Stomach (tissue), 4 donors: ENCODE measurements at regions not wholly inside any gene's neighbourhood (a gene's known extent, or its start where the extent isn't known, plus 50 kb on each side); places are given as distances from the start of the nearest gene placed in this dataset.

Experiments
- CTCF ChIP-seq, 7 experiments: fragments of 450-650 bp in 4 of 7; fragments of 200-600 bp in 3 of 7; sonication (generic) in 3 of 7; IDR thresholded peaks; one replicate each; pipeline ENCODE4 v1.5.1; 2016 to 2019; ENCODE audit warnings: antibody characterized with exemption in 7 of 7, control low read depth in 2 of 7, mild to moderate bottlenecking in 1 of 7
- EP300 ChIP-seq: sonication (generic); formaldehyde crosslinking; IDR thresholded peaks from one replicate; pipeline ENCODE4 v1.6.1; 2017; ENCODE audit warnings: antibody characterized with exemption

GRCh38 chr2:209321076-209321475 lies 102.8 kb upstream of the MAP2 start:
- TF ChIP-seq CTCF (IDR thresholded peaks at IDR 0.05) (no peak), EP300 (no peak)
